ENCODE measurements at regions not wholly inside any gene's neighbourhood (a gene's known extent, or its start where the extent isn't known, plus 50 kb on each side); places are given as distances from the start of the nearest gene placed in this dataset.

GRCh38 chr16:50478773-50479149 lies 69.4 kb upstream of the NKD1 start:
- Histone ChIP-seq H3F3A (ENCODE audit: low read length, unreplicated experiment) (no peaks in the 10 kb centered on the region), H3K9me3 (ENCODE audit: low read length) (no peaks in the 10 kb centered on the region), H3K9ac (ENCODE audit: low read length) (no peak overlapping the region), H3K9me2 (replicated peaks; ENCODE audit: low read length) (no peaks in the 10 kb centered on the region), H3K27ac (ENCODE audit: low read length) (no peak overlapping the region), H3K4me3 (ENCODE audit: low read length) (no peak overlapping the region), H3K27me3 (ENCODE audit: low read length) (no peaks in the 10 kb centered on the region), H2AFZ (ENCODE audit: low read length) (no peak overlapping the region), H3K4me1 (ENCODE audit: insufficient read depth, low read length) (no peaks in the 10 kb centered on the region), H3K36me3 (ENCODE audit: low read depth, low read length) (no peaks in the 10 kb centered on the region), H3K79me2 (ENCODE audit: low read length) (no peaks in the 10 kb centered on the region), H4K20me1 (ENCODE audit: low read length) (no peaks in the 10 kb centered on the region), H3K4me2 (ENCODE audit: low read length) (no peak overlapping the region)
- no peak for DNase-seq
- ATAC-seq = no peak
- BruUV-seq (replicated peaks) = no TSS peak
- intact Hi-C loops (cut with micrococcal nuclease) = no loop called here
- TF ChIP-seq EZH2phosphoT487 (IDR thresholded peaks at IDR 0.05; ENCODE audit: borderline replicate concordance, low read length) (no peak), EZH2 (IDR thresholded peaks at IDR 0.05; ENCODE audit: low read length, unreplicated experiment) (no peak), CTCF (conservative IDR thresholded peaks at IDR 0.05; ENCODE audit: low read depth, low read length) (no peak)
- POLR2A ChIA-PET (ENCODE audit: unreplicated experiment) = no interaction called here
- CTCF ChIA-PET = no interaction called here

GRCh38 chr16:50478075-50478772 lies 70.0 kb upstream of the NKD1 start:
- no peaks in the 10 kb centered on the region for H3K9me3 ChIP-seq (ENCODE audit: low read length)
- ChIA-PET POLR2A (ENCODE audit: unreplicated experiment) (no interaction called here), CTCF (no interaction called here)
- no peaks in the 10 kb centered on the region for H3K36me3 ChIP-seq (ENCODE audit: low read depth, low read length)
- no peaks in the 10 kb centered on the region for H3F3A ChIP-seq (ENCODE audit: low read length, unreplicated experiment)
- H3K9ac ChIP-seq (ENCODE audit: low read length) = no peak overlapping the region
- no peaks in the 10 kb centered on the region for H4K20me1 ChIP-seq (ENCODE audit: low read length)
- no peaks in the 10 kb centered on the region for H3K9me2 ChIP-seq (replicated peaks; ENCODE audit: low read length)
- H3K4me1 ChIP-seq (ENCODE audit: insufficient read depth, low read length) = no peaks in the 10 kb centered on the region
- no peaks in the 10 kb centered on the region for H3K79me2 ChIP-seq (ENCODE audit: low read length)
- no peaks in the 10 kb centered on the region for H3K27me3 ChIP-seq (ENCODE audit: low read length)
- no peak overlapping the region for H2AFZ ChIP-seq (ENCODE audit: low read length)
- H3K4me2 ChIP-seq (ENCODE audit: low read length) = no peak overlapping the region
- no peak for ATAC-seq
- TF ChIP-seq EZH2 (IDR thresholded peaks at IDR 0.05; ENCODE audit: low read length, unreplicated experiment) = no peak
- no peak for TF ChIP-seq EZH2phosphoT487 (IDR thresholded peaks at IDR 0.05; ENCODE audit: borderline replicate concordance, low read length)
- TF ChIP-seq CTCF (conservative IDR thresholded peaks at IDR 0.05; ENCODE audit: low read depth, low read length) = no peak
- intact Hi-C loops (cut with micrococcal nuclease) = no loop called here
- BruUV-seq (replicated peaks) = no TSS peak
- no peak overlapping the region for H3K27ac ChIP-seq (ENCODE audit: low read length)
- no peak for DNase-seq
- no peak overlapping the region for H3K4me3 ChIP-seq (ENCODE audit: low read length)

GRCh38 chr16:50476486-50477255 lies 71.5 kb upstream of the NKD1 start:
- DNase-seq (no peak), ATAC-seq (no peak)
- no peak overlapping the region for H3K4me2 ChIP-seq (ENCODE audit: low read length)
- H3K4me3 ChIP-seq (ENCODE audit: low read length) = no peak overlapping the region
- intact Hi-C loops (cut with micrococcal nuclease) = no loop called here
- ChIA-PET CTCF (no interaction called here), POLR2A (ENCODE audit: unreplicated experiment) (no interaction called here)
- no peaks in the 10 kb centered on the region for H3K4me1 ChIP-seq (ENCODE audit: insufficient read depth, low read length)
- H3F3A ChIP-seq (ENCODE audit: low read length, unreplicated experiment) = no peaks in the 10 kb centered on the region
- H3K79me2 ChIP-seq (ENCODE audit: low read length) = no peaks in the 10 kb centered on the region
- H2AFZ ChIP-seq (ENCODE audit: low read length) = no peak overlapping the region
- TF ChIP-seq EZH2 (IDR thresholded peaks at IDR 0.05; ENCODE audit: low read length, unreplicated experiment) = no peak
- no peak for TF ChIP-seq CTCF (conservative IDR thresholded peaks at IDR 0.05; ENCODE audit: low read depth, low read length)
- no peak for TF ChIP-seq EZH2phosphoT487 (IDR thresholded peaks at IDR 0.05; ENCODE audit: borderline replicate concordance, low read length)
- H3K36me3 ChIP-seq (ENCODE audit: low read depth, low read length) = no peaks in the 10 kb centered on the region
- no peaks in the 10 kb centered on the region for H3K9me3 ChIP-seq (ENCODE audit: low read length)
- no peaks in the 10 kb centered on the region for H3K27me3 ChIP-seq (ENCODE audit: low read length)
- no peak overlapping the region for H3K27ac ChIP-seq (ENCODE audit: low read length)
- H3K9me2 ChIP-seq (replicated peaks; ENCODE audit: low read length) = no peaks in the 10 kb centered on the region
- no peak overlapping the region for H3K9ac ChIP-seq (ENCODE audit: low read length)
- H4K20me1 ChIP-seq (ENCODE audit: low read length) = no peaks in the 10 kb centered on the region
- no TSS peak for BruUV-seq (replicated peaks)
